DND-41 (cell line): ENCODE measurements at regions not wholly inside any gene's neighbourhood (a gene's known extent, or its start where the extent isn't known, plus 50 kb on each side); places are given as distances from the start of the nearest gene placed in this dataset.

Source experiments
- ATAC-seq: fragments of 200-7000 bp; cut with Tn5 transposase; 3 replicates; pipeline ENCODE4 v1.9.1; 2021; ENCODE audit warnings: low read depth; ENCODE audit not compliant: insufficient read depth
- DNase-seq: peaks from one replicate; pipeline ENCODE4 v3.0.0-alpha.2; 2020
- H2AFZ ChIP-seq: 2 replicates; pipeline ENCODE4 v1.6.0; 2012; ENCODE audit warnings: low read depth, low read length
- H3K27ac ChIP-seq: 2 replicates; pipeline ENCODE4 v1.5.1; 2012; ENCODE audit warnings: low read length, inconsistent platforms
- H3K27me3 ChIP-seq: fragments of 200-600 bp; sonication (generic); 2 replicates; pipeline ENCODE4 v1.6.0; 2012; ENCODE audit warnings: low read length, mild to moderate bottlenecking, inconsistent platforms; ENCODE audit not compliant: insufficient read depth, poor library complexity
- H3K36me3 ChIP-seq: 2 replicates; pipeline ENCODE4 v1.5.1; 2012; ENCODE audit warnings: low read length, inconsistent platforms; ENCODE audit not compliant: insufficient read depth
- H3K4me1 ChIP-seq: 2 replicates; pipeline ENCODE4 v1.5.1; 2012; ENCODE audit warnings: mild to moderate bottlenecking, low read length; ENCODE audit not compliant: insufficient read depth
- H3K4me2 ChIP-seq: 2 replicates; pipeline ENCODE4 v1.6.0; 2012; ENCODE audit warnings: mild to moderate bottlenecking, moderate library complexity, low read length, inconsistent platforms; ENCODE audit not compliant: insufficient read depth
- H3K4me3 ChIP-seq, 2 experiments: fragments of 200-600 bp in 1 of 2; shearing (Covaris generic) in 1 of 2; 2 replicates each; pipeline ENCODE4 v1.5.1; 2012 to 2016; ENCODE audit warnings: inconsistent platforms in 2 of 2, low read length in 2 of 2, mild to moderate bottlenecking in 2 of 2, low read depth in 1 of 2, moderate library complexity in 1 of 2
- H3K79me2 ChIP-seq: 2 replicates; pipeline ENCODE4 v1.6.0; 2012; ENCODE audit warnings: low read length, inconsistent platforms; ENCODE audit not compliant: insufficient read depth
- H3K9ac ChIP-seq: 2 replicates; pipeline ENCODE4 v1.6.0; 2012; ENCODE audit warnings: low read depth, mild to moderate bottlenecking, inconsistent platforms, low read length, moderate library complexity
- H3K9me3 ChIP-seq: 2 replicates; pipeline ENCODE4 v1.5.1; 2012; ENCODE audit warnings: low read length, moderate library complexity, mild to moderate bottlenecking, inconsistent platforms; ENCODE audit not compliant: insufficient read depth, severe bottlenecking
- H4K20me1 ChIP-seq: 2 replicates; pipeline ENCODE4 v1.6.0; 2012; ENCODE audit warnings: low read length; ENCODE audit not compliant: insufficient read depth
- EZH2 ChIP-seq: IDR thresholded peaks from 3 replicates; pipeline ENCODE4 v1.6.1; 2012; ENCODE audit warnings: borderline replicate concordance, low read depth, mild to moderate bottlenecking, moderate library complexity, low read length, inconsistent platforms; ENCODE audit not compliant: severe bottlenecking
- TF ChIP-seq, protein P1 (sequence below): IDR thresholded peaks from 2 replicates; pipeline ENCODE4 v1.5.1; 2012; ENCODE audit warnings: borderline replicate concordance, low read length, moderate library complexity, mild to moderate bottlenecking; ENCODE audit not compliant: poor library complexity, severe bottlenecking; ENCODE audit errors: extremely low read depth

DNA sequence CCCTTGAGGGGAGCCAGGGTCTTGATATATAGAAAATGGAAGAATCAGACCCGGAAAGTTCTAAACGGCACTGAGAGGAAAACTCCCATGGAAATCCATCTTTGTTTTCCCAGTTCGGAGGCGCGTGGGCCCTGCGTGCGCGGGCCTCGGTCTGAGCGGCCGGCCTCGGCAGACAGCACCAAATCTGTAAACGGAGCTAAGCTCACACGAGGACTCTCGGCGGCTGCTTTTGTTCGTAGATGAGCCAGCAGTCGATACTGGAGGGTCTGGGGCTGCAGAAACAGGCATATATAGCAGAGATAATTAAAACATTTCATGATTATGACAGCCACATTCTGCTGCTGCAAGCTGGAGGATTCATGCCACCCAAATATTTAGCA lies 68.5 kb upstream of the PPARA start:
- DNase-seq (no peak), ATAC-seq (no peak)
- H3K4me3 ChIP-seq: no peak overlapping the region
- peaks cover 25% of the 10 kb centered on the region for H3K4me1 ChIP-seq
- H3K9me3 ChIP-seq: no peaks in the 10 kb centered on the region
- H3K9ac ChIP-seq: no peak overlapping the region
- peaks cover 90% of the 10 kb centered on the region for H3K36me3 ChIP-seq
- no peak overlapping the region for H2AFZ ChIP-seq
- H4K20me1 ChIP-seq: peaks cover 96% of the 10 kb centered on the region
- H3K27me3 ChIP-seq: no peaks in the 10 kb centered on the region
- TF ChIP-seq EZH2: no peak
- TF ChIP-seq, protein P1, sequence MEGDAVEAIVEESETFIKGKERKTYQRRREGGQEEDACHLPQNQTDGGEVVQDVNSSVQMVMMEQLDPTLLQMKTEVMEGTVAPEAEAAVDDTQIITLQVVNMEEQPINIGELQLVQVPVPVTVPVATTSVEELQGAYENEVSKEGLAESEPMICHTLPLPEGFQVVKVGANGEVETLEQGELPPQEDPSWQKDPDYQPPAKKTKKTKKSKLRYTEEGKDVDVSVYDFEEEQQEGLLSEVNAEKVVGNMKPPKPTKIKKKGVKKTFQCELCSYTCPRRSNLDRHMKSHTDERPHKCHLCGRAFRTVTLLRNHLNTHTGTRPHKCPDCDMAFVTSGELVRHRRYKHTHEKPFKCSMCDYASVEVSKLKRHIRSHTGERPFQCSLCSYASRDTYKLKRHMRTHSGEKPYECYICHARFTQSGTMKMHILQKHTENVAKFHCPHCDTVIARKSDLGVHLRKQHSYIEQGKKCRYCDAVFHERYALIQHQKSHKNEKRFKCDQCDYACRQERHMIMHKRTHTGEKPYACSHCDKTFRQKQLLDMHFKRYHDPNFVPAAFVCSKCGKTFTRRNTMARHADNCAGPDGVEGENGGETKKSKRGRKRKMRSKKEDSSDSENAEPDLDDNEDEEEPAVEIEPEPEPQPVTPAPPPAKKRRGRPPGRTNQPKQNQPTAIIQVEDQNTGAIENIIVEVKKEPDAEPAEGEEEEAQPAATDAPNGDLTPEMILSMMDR: no peak
- peaks cover 100% of the 10 kb centered on the region for H3K79me2 ChIP-seq
- H3K4me2 ChIP-seq: no peak overlapping the region; the same call in 1 of the 2 replicates
- H3K27ac ChIP-seq: no peak overlapping the region

DNA sequence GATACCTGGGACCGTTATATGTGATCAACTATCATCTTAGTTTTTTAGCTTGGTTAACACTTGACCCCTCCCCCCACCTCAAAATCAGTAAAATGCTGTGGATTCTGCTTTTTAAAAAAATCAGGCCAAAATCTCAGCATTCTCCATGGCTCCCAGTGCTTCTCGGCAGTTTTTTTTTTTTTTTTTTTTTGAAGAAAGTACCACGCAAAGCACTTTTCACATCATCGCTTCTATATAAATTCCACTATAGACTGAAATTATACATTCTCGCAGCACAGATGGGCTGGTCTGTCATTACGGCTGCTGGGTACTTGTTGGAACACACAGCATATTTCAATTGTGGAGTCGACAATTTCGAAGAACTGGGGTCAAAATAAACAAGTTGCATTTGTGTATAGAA lies 67.7 kb upstream of the PPARA start:
- Histone ChIP-seq H3K9ac (no peak overlapping the region), H3K27ac (no peak overlapping the region), H2AFZ (no peak overlapping the region), H3K4me3 (no peak overlapping the region), H3K4me2 (no peak overlapping the region), H4K20me1 (peaks cover 96% of the 10 kb centered on the region), H3K36me3 (peaks cover 90% of the 10 kb centered on the region), H3K9me3 (no peaks in the 10 kb centered on the region), H3K27me3 (no peaks in the 10 kb centered on the region), H3K79me2 (peaks cover 100% of the 10 kb centered on the region), H3K4me1 (peaks cover 20% of the 10 kb centered on the region)
- DNase-seq (no peak), ATAC-seq (no peak)
- no peak for TF ChIP-seq EZH2
- TF ChIP-seq, protein P1: no peak

DNA sequence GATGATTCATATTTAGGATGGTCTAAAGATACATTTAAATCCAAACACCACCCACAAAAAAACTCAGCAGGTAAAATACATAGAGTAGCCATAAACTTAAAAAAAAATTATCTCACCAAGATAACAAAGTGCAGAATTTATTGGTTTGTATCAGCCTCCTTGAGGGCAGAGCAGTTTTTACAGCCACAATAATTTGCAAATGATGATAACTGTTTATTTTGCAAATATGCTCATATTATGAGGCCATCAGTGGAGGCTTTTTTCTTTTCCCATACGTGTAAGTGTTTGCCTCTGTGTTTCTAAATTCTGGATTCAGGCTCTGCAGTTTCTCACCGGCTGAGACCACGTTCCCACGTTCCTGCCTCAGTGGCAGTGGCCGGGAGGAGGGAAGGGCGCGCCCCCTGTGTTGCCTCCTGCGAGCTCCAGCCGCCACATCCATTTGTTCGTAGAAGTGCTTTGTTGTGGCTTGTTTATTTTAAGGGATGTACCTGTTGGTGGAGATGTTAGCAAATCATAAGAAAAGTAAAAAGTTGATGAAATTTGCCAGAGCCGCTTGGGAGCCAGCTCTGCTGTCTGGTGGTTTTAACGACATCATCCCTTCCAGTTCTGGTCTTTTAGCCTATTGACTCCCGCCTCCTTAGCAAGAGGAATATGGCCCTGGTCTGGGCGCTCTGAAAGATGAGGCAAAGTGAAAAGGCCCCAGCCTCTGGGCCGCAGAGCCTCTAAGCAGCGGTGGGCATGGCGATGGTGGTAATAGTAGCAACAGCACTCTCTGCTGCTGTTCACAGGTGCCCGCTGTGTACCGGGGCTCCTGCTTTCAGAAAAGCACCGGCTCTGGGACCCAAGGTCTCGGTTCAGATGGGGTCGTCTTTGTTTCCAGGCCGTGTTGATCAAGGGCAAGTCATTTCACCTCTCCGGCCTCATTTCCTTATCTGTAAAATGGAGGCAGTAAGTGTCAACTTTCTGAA lies 66.7 kb upstream of the PPARA start:
- DNase-seq (no peak), ATAC-seq (no peak)
- Histone ChIP-seq H4K20me1 (peaks cover 98% of the 10 kb centered on the region), H3K79me2 (peaks cover 100% of the 10 kb centered on the region), H3K4me2 (no peak overlapping the region), H3K9ac (no peak overlapping the region), H2AFZ (no peak overlapping the region), H3K27ac (peak overlapping the region; percentile 17; the same call in 1 of the 2 replicates), H3K9me3 (no peaks in the 10 kb centered on the region), H3K4me3 (no peak overlapping the region), H3K27me3 (no peaks in the 10 kb centered on the region), H3K36me3 (peaks cover 93% of the 10 kb centered on the region), H3K4me1 (peaks cover 13% of the 10 kb centered on the region)
- TF ChIP-seq, protein P1: no peak
- no peak for TF ChIP-seq EZH2
